Stimulated activated CD4-positive, alpha-beta T cell treated with anti-CD3 and anti-CD28 coated beads, Interleukin-1b, Interleukin-23, amount 100 ng/mL, for 4 hours (primary cell): ENCODE measurements at regions not wholly inside any gene's neighbourhood (a gene's known extent, or its start where the extent isn't known, plus 50 kb on each side); places are given as distances from the start of the nearest gene placed in this dataset.

Source experiments
- DNase-seq, 2 donors: peaks; one replicate each; pipeline ENCODE4 v3.0.0-alpha.2; 2020; ENCODE audit warnings: low read depth in 2 of 2

- DNase-seq: no peak
Observed at GRCh38 chr10:14468023-14468441, 137.3 kb upstream of the FRMD4A start.

DNA sequence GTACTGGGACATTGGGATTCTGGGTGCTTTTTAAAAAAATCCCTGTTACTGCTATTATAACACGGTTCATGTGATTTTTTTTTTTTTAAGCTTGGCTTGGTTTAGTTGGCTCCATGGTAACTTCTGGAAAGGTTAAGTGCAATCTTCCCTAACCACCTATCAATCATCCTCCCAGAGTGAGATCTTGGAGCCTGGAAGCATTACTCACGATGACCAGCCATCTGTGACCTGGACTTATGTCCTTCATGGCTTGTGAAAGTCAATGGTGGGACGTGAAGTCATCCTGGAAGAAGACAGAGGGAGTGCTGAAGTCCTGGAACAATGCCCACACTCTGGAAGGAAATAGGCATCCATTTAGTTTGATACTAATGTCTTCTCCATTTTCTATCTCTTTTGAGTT, 135.5 kb upstream of the FRMD4A start:
- no peak for DNase-seq

DNA sequence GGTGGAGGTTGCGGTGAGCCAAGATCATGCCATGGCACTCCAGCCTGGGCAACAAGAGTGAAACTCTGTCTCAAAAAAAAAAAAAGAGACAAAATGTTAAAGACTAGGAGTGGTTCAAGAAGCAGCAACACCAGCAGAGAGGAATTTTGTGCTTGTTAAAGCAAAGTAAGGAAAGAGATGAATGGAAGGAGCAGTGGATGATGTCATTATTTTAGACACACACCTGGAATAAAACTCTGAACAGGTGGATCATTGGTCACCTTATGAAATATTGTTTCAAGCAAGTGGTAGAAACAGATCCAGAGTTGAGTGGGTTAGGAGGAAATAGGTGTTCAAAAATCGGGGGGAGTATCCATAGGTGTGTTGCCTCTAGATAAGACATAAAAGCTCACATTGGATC, 129.7 kb upstream of the FRMD4A start:
- DNase-seq: no peak

DNA sequence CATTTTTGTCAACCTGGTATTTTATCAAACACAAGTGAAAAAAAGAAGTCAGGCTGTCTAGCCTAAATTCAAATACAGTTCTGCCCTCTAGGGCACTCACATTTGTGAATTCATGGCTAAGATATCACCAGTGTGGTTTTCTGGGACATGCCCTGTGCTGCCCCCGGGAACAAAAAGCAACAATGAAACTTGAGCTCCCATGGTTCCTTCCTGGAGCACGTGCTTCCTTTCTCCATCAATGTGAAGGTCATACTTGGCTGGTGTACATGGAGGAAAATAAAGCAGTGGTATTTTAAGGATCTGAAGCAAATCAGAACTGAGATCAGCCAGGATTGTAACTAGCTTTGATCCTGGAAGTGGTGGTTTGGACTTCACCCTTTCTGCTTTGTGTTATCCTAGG, 128.9 kb upstream of the FRMD4A start:
- no peak for DNase-seq

- DNase-seq: no peak
Observed at GRCh38 chr10:14456870-14457266, 126.1 kb upstream of the FRMD4A start.

DNA sequence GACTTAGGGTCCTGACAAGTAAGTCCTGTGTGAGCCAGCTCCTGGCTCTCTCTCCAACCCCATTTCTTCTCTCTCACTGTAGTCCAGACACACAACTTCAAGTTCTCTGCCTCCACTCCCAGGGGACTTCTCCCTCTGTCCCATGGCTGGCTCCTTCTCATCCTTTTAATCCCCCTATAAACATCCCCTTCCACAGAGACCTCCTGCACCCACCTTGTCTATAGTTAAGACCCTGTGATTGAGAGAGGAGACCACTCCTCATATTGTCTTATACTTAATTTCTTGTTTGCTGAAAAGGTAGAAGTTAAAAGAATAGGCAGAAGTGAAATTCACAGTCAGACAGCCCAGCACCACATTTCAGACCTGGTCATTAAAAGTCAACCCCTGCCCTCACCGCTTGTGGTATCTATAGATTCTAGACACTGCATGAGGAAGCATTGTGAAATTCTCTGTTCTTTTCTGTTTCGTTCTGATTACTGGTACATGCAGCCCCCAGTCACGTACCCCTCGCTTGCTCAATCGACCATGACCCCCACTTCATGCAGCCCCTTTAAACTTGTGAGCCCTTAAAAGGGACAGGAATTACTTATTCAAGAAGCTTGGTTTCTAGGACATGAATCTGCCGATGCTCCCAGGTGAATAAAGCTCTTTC, 125.6 kb upstream of the FRMD4A start:
- no peak for DNase-seq

GRCh38 chr10:14454629-14455028, 123.9 kb upstream of the FRMD4A start:
- DNase-seq: no peak

DNA sequence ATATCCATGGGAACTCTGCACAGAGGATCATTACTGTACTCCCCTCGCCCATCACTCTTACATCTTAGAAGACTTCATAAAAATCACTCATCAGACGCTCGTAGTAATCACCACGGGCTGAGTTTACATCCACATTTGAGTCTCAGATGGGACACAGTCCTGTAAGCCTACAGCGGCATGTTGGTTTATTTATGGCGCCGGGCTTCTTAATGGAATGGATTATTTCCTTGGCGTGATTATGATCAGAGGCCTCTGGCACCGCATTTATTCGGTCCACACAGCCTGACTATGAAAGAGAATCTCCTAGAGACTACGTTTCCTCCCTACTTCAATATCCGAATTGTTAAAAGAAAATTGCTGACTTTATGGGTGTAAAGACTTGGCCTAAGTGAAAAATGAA, 123.5 kb upstream of the FRMD4A start:
- no peak for DNase-seq

DNA sequence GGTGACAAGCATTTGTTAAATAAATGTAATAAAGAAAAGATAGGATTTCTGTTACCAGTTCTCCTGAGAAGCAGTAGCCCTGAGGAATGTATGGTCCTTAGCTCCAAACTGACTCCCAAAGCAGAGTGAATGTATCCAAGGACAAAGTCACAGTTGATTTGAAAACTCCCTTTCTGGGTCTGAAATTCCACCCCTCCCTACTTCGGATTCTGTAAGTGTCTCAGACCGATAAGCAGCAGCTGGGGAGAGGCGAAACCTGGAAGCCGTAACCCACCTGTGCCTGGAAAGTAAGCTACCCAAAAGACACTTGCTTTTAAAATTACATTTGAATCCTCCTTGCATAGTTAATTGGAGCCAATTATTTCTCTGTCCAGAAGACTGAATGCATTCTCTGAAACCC, 122.9 kb upstream of the FRMD4A start:
- no peak for DNase-seq

- no peak for DNase-seq
Observed at GRCh38 chr10:14451341-14451740, 120.6 kb upstream of the FRMD4A start.

GRCh38 chr10:14450041-14450491, 119.3 kb upstream of the FRMD4A start:
- no peak for DNase-seq

DNA sequence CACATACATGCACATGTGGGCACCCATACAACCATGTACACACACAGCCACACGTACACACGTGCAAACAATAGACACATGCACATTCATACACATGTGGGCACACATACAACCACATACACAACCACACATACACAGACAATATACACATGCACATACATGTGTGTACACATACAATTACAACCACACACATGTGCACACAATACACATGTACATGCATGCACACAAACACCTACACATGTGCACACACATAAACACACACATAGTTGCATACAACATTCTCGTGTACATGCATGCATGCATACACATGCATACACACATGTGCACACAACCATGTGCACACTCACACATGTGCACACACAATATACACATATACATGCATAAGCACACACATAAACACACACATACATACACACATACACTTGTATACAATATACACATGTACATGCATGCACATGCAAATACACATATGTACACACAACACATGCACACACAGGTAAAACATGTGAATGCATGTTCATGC, 118.6 kb upstream of the FRMD4A start:
- DNase-seq: no peak

DNA sequence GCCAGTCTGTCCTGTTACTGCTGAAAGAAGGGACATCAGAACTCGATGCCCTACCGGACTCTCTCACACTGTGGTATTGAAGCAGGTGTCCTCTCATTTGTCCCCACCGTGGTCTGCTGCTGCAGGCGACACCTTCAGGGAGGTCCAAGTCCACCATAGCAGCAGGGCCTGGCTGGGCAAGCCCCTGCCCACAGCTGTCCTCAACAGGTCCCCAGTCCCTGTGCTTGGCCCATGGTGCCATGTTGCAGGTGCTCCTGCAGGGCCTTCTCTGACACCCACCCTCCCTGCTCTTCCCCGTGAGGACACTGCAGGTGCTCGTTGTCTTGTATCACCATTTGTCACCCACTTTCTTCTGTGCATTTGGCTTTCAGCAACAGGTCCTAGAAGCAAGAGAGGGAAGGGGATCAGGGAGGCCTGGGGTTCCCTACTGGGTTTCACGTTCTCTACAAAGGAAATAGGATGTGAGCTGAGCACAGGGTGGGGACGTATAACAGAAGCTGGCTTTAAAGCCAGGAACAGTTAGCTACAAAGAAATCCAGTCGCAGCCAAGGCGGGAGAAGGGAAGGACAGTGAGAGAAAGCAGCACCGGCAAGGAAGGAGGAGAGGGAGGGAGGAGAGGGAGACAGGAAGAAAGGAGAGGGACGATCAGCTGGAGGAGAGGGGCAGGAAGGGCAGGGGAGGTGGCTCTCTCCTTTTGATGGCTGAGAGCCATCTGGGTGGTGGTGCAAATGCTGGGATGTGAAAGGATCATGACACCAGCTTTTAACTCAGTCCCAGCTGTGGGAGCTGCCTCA, 117.7 kb upstream of the FRMD4A start:
- DNase-seq: no peak

GRCh38 chr10:14447094-14447839, 116.5 kb upstream of the FRMD4A start:
- no peak for DNase-seq

DNA sequence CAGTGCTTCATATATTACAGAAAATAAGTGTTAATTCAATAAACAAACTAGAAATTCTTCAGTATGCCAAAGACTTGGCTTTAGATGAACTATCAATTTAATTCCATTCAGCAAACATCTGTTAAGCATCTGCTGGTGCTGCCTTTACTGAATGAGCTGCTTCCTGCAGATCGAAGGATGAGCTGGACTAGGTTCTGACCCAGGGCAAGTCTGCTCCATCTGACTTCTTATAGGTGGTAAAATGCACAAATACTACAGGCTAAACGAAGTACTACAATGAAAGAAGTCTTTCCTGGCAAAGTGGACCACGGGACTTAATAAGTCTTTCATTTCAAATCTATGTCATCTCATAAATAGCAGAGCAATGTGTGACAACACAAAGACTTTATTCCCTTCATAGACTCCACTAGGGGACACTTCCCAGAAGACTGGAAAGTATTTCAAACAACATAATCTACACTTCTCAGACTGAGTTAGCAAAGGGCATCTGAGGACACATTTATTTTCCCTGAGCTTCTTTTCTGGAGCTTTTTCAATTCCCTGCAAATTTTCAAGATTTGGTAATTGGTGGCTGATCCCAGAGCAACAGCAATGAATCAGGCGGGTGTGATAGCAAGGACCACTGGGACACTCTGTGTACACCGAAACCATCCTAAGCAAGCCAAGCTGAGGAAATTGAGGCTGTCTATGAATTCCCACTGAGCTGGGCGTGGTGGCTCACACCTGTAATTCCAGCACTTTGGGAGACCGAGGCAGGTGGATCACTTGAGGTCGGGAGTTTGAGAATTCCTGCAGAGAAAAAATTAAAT, 108.9 kb upstream of the FRMD4A start:
- no peak for DNase-seq

GRCh38 chr10:14438576-14438975, 107.9 kb upstream of the FRMD4A start:
- no peak for DNase-seq

DNA sequence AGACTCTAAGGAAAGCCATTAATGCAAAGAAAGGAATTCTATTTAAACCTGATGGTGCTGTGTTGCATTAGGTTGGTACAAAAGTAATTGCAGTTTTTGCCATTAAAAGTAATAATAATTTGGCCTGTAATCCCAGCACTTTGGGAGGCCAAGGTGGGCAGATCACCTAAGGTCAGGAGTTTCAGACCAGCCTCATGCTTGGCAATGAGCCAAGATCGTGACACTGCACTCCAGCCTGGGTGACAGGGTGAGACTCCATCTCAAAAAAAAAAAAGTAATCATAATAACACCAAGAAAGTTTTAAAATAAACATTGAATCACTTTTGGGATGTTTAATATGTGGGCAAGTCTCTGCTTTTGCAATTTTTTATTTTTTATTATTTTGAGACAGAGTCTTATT, 107.3 kb upstream of the FRMD4A start:
- no peak for DNase-seq

DNA sequence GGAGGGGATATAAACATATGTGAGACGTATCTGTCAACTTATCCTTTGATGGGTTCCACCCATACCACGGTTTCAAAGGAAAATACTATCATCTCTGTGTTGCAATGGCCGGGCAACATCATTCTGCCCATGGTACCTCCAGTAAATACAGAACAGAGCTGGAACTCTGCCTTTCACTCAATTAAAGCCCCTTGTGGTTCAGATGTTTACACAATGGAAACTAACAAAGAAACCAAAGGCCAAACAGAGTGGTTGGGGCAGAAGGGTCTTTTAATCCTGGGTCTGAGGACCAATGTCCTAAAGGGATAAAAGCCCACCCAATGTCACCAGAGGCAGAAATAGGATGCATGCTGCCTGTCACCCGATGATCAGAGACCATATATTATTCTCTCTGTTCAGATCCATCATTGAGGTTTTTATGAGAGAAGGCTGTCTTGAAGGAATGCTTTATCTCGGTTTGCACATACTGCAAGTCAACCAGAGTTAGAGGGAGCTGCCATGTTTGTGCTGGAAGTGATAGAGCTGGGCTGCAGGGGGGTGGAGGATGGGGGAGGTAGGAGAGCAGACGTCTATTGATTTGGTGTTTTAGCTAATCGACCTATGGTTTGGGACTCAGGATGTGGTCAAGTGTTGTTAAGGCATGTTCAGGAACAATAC, 105.4 kb upstream of the FRMD4A start:
- DNase-seq: no peak

DNA sequence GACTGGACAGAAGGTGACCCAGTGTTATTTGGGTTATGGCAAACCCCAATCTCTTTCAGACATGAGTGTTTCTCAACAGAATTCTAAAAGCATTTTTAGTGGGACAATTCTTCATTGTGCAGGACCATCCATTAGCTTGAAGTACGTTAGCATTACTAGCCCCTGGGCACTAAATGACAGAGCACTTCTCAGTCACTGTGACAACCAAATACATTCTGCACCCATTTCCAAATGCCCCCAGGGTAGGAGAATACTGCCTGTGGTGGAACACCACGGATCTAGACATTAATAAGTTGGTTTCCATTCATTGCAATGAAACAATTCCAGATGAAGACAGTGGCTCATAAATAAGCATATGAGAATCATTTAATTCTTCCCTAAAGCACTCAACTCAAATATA, 102.4 kb upstream of the FRMD4A start:
- no peak for DNase-seq

DNA sequence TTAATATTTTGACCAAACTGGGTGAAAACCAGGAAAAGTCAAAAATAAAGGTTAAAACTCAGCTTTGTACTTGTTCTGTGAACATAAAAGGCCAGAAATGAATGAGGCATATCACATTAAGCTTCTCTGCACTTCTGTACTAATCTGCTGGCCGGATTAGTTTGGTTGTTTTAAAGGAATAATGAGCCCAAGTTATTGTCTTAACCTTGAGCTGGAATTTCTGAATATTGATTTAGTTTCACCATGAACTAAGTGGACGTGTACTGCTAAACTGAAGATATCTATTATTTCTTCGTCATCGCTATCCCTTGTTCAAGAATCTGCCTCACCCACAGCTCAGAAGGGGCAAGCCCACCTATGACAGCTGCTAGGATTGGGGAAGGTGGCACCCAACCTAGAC, 101.1 kb upstream of the FRMD4A start:
- no peak for DNase-seq

DNA sequence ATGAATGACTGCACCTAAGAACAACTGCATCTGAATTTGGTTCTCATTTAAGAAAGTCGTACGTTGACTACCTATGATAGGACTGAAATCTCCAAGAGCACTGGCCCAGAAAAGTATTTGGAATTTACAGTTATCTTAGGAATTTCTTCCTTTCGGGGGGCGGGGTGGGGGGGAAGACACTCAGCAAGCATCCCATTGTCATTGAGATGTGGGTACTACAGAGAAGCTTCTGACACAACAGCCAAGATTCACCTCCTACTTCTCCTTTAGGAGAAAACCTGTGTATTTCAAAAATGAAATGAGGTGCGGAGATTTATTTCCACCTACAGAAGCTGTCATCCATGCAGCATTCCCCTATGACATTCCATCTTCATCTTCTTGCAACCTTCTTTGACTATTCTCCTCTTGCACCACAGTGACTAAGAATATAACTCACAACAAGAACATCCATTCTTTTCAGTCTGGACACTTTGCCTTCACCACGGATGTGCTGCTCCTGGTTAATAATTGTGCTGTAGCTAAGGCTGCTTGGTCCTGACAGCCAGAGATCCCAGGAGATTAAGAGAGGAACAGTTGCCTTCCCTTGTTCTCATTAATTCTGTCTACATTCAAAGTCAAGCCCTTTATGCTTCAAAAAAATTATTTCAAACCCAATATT, 98.4 kb upstream of the FRMD4A start:
- DNase-seq: no peak
